AG10803 (cell line): ENCODE measurements at regions not wholly inside any gene's neighbourhood (a gene's known extent, or its start where the extent isn't known, plus 50 kb on each side); places are given as distances from the start of the nearest gene placed in this dataset.
"Not testable (repeated sequence)": the region's sequence is repeated elsewhere in the genome, so short reads cannot be mapped to it uniquely, and the experiment has no call there.

Source experiments
- DNase-seq: peaks from one replicate; pipeline ENCODE4 v3.0.0; 2010; ENCODE audit warnings: low read depth
- H3K4me3 ChIP-seq: 2 replicates; pipeline ENCODE4 v1.5.1; 2011; ENCODE audit warnings: mild to moderate bottlenecking, low read length, control low read depth
- TF ChIP-seq, protein P1 (sequence below): conservative IDR thresholded peaks from 2 replicates; pipeline ENCODE4 v1.5.1; 2011; ENCODE audit warnings: mild to moderate bottlenecking, low read length, control low read depth, inconsistent platforms

DNA sequence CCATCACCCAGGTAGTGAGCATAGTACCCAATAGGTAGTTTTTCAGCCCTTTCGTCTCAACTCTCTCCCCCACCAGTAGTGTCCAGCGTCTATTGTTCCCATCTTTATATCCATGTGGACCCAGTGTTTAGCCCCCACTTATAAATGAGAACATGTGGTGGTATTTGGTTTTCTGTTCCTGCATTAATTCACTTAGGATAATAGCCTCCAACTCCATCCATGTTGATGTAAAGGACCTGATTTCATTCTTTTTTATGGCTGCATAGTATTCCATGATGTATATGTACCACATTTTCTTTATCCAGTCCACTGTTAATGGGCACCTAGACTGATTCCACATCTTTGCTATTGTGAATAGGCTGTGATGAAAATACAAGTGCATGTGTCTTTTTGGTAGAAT is 51.3 kb downstream of the NACA2 start:
- not testable (repeated sequence) for DNase-seq, H3K4me3 ChIP-seq

DNA sequence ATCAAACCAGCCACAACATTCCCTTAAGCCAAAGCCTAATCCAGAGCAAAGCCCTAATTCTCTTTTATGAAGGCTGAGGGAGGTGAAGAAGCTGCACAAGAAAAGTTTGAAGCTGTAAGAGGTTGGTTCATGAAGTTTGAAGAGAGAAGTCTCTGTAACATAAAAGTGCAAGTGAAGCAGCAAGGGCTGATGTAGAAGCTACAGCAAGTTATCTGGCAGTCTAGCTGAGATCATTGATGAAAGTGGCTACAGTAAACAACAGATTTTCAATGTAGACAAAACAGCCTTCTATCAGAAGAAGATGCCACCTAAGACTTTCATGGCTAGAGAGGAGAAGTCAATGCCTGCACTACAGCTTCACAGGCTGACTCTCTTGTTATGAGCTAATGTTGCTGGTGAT is 52.5 kb downstream of the NACA2 start:
- H3K4me3 ChIP-seq, result no peak overlapping the region
- no peak for DNase-seq
- TF ChIP-seq, protein P1, sequence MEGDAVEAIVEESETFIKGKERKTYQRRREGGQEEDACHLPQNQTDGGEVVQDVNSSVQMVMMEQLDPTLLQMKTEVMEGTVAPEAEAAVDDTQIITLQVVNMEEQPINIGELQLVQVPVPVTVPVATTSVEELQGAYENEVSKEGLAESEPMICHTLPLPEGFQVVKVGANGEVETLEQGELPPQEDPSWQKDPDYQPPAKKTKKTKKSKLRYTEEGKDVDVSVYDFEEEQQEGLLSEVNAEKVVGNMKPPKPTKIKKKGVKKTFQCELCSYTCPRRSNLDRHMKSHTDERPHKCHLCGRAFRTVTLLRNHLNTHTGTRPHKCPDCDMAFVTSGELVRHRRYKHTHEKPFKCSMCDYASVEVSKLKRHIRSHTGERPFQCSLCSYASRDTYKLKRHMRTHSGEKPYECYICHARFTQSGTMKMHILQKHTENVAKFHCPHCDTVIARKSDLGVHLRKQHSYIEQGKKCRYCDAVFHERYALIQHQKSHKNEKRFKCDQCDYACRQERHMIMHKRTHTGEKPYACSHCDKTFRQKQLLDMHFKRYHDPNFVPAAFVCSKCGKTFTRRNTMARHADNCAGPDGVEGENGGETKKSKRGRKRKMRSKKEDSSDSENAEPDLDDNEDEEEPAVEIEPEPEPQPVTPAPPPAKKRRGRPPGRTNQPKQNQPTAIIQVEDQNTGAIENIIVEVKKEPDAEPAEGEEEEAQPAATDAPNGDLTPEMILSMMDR, result no peak

DNA sequence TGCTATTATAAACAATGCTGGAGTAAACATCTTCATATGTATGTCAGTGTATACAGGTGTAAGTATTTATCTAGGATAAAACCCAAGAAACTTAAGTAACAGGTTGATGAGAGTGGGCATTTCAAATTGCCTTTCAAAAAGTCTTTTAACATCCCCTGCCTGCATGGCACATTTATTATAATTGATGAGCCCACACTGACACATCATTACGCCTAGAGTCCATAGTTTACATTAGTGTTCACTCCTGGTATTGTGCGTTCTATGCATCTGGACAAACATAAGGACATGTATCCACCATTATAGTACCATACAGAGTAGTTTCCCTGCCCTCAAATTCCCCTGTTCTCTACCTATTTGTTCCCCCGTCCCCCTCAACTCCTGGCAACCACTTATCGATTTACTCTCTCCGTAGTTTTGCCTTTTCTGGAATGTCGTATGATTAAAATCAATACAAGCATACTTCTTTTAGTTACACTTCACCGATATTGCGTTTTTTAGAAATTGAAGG is 53.7 kb downstream of the NACA2 start:
- TF ChIP-seq, protein P1, result no peak
- DNase-seq, result no peak
- H3K4me3 ChIP-seq, result no peak overlapping the region

DNA sequence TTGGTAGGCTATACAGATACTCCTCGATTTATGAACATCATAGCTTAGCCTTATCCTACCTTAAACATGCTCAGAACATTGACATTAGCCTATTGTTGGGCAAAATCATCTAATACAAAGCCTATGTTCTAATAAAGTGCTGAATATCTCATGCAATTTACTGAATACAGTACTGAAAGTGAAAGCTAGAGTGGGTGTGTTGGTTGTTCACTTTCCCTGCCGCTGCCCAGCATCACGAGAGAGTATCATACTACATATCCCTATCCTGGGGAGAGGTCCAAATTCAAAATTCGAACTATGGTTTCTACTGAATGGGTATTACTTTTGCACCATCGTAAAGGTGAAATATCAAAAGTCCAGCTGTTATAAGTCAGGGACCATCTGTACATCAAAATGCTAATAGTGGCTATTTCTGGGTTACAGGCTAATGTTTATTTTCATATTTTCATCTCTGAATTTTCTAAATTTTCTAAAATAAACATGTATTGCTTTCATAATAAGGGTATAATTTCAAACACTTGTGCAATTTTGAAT is 54.5 kb downstream of the NACA2 start:
- DNase-seq, result no peak
- peak overlapping the region; percentile 29 for H3K4me3 ChIP-seq
- TF ChIP-seq, protein P1, result no peak
